ENCODE measurements at regions not wholly inside any gene's neighbourhood (a gene's known extent, or its start where the extent isn't known, plus 50 kb on each side); places are given as distances from the start of the nearest gene placed in this dataset.

DNA sequence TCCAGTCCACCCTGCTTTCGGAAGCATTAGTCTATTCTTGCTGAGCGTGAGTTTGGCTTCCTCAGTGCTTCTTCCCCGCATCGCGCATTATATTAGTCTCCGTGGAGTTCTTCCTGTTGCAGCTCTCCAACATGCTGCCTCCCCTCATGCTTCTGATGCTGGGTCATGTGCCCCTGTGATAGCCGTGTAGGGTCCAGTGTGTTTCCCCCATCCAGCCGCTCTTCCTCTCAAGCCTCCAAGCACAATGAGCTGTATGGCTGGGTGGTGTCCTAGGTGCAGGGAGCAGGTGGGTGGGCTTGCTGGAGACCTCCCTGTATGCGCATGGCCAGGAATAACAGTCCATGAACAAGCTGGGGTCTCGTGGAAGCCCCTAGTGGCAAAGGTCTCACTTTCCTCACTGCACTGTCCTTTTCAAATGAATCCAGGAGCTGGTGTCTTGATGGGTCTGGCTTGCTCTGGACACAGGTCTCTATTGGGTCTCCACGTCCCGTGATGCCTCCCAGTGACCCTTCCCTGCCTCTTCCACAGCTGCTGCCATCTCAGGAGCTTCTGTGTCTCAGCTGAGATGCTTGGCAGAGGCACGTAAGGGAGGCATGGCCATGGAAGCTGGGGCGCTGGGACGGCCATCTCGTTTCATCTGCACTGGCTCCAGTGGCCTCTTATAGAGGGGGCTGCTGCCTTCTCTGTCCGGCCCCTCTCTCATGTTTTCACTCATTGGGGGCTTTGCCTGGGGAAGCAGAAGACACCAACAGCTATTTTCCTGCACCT is 54.8 kb upstream of the HDAC4 start:
- no peak overlapping the region for H3K9ac ChIP-seq (ENCODE audit: low read length)
- no peaks in the 10 kb centered on the region for H3K9me2 ChIP-seq (ENCODE audit: low read depth, low read length)
- peaks cover 8% of the 10 kb centered on the region; the same call in 1 of the 2 replicates for H3K9me3 ChIP-seq (ENCODE audit: low read length)
- TF ChIP-seq EZH2 (IDR thresholded peaks at IDR 0.05; ENCODE audit: borderline replicate concordance, low read length): no peak
- TF ChIP-seq, protein P1, sequence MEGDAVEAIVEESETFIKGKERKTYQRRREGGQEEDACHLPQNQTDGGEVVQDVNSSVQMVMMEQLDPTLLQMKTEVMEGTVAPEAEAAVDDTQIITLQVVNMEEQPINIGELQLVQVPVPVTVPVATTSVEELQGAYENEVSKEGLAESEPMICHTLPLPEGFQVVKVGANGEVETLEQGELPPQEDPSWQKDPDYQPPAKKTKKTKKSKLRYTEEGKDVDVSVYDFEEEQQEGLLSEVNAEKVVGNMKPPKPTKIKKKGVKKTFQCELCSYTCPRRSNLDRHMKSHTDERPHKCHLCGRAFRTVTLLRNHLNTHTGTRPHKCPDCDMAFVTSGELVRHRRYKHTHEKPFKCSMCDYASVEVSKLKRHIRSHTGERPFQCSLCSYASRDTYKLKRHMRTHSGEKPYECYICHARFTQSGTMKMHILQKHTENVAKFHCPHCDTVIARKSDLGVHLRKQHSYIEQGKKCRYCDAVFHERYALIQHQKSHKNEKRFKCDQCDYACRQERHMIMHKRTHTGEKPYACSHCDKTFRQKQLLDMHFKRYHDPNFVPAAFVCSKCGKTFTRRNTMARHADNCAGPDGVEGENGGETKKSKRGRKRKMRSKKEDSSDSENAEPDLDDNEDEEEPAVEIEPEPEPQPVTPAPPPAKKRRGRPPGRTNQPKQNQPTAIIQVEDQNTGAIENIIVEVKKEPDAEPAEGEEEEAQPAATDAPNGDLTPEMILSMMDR (IDR thresholded peaks at IDR 0.05; ENCODE audit: low read length): no peak
- no peak overlapping the region for H2AFZ ChIP-seq (ENCODE audit: low read length)
- no peak overlapping the region for H3K4me2 ChIP-seq (ENCODE audit: low read length)
- no peaks in the 10 kb centered on the region for H3F3A ChIP-seq (ENCODE audit: insufficient read depth, low read length)
- H3K27me3 ChIP-seq (ENCODE audit: insufficient read depth, low read length): no peaks in the 10 kb centered on the region
- H3K36me3 ChIP-seq (ENCODE audit: insufficient read depth, low read length): no peaks in the 10 kb centered on the region
- no peaks in the 10 kb centered on the region for H4K20me1 ChIP-seq (ENCODE audit: insufficient read depth, low read length)
- H3K79me2 ChIP-seq (ENCODE audit: insufficient read depth, low read length): no peaks in the 10 kb centered on the region
- H3K4me3 ChIP-seq (ENCODE audit: low read depth, low read length, poor library complexity, severe bottlenecking): no peak overlapping the region
- H3K4me1 ChIP-seq (ENCODE audit: insufficient read depth, low read length, severe bottlenecking): no peaks in the 10 kb centered on the region
- no peak overlapping the region for H3K27ac ChIP-seq (ENCODE audit: low read depth, low read length, poor library complexity, severe bottlenecking)

DNA sequence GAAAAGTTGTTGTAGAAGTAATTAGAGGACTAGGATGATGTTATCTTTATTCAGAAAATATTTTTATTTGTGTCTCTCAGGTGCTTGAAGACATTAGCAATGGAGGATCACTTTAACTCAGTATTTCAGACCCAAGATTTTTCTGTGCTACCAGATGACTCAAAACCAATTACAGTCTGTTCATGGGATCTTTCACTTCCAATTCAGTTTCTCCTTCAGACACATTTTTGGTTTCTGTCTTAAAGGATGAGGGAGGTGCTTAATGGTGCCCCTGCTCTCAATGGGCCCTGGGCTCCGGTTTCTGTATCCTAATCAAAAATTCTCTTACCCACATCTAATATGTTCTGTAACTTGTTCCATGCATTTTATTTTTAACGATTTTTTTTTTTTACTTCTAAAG is 53.7 kb upstream of the HDAC4 start:
- no peak overlapping the region for H3K4me2 ChIP-seq (ENCODE audit: low read length)
- H3K4me3 ChIP-seq (ENCODE audit: low read depth, low read length, poor library complexity, severe bottlenecking): no peak overlapping the region
- H3K9ac ChIP-seq (ENCODE audit: low read length): no peak overlapping the region
- peaks cover 8% of the 10 kb centered on the region; the same call in 1 of the 2 replicates for H3K9me3 ChIP-seq (ENCODE audit: low read length)
- no peaks in the 10 kb centered on the region for H3K4me1 ChIP-seq (ENCODE audit: insufficient read depth, low read length, severe bottlenecking)
- H2AFZ ChIP-seq (ENCODE audit: low read length): no peak overlapping the region
- H3K36me3 ChIP-seq (ENCODE audit: insufficient read depth, low read length): no peaks in the 10 kb centered on the region
- TF ChIP-seq EZH2 (IDR thresholded peaks at IDR 0.05; ENCODE audit: borderline replicate concordance, low read length): no peak
- TF ChIP-seq, protein P1 (IDR thresholded peaks at IDR 0.05; ENCODE audit: low read length): no peak
- H3K9me2 ChIP-seq (ENCODE audit: low read depth, low read length): no peaks in the 10 kb centered on the region
- no peaks in the 10 kb centered on the region for H3K79me2 ChIP-seq (ENCODE audit: insufficient read depth, low read length)
- no peak overlapping the region for H3K27ac ChIP-seq (ENCODE audit: low read depth, low read length, poor library complexity, severe bottlenecking)
- no peaks in the 10 kb centered on the region for H4K20me1 ChIP-seq (ENCODE audit: insufficient read depth, low read length)
- H3K27me3 ChIP-seq (ENCODE audit: insufficient read depth, low read length): no peaks in the 10 kb centered on the region
- H3F3A ChIP-seq (ENCODE audit: insufficient read depth, low read length): no peaks in the 10 kb centered on the region

Measured in OCI-LY1 (cell line).